IMR-90 (cell line): ENCODE measurements at regions not wholly inside any gene's neighbourhood (a gene's known extent, or its start where the extent isn't known, plus 50 kb on each side); places are given as distances from the start of the nearest gene placed in this dataset.

Experiments used
- ATAC-seq: fragments of 200-7000 bp; cut with Tn5 transposase; 2 replicates; pipeline ENCODE4 v1.9.1; 2020; ENCODE audit warnings: low read depth, mild to moderate bottlenecking, moderate library complexity
- BruUV-seq: library from RNA; stranded (reverse); fragments of 400-500 nt; replicated peaks from 2 replicates; lab custom pipeline; 2021; lab: Mats Ljungman, UMichigan
- CTCF ChIA-PET: fragments of 300-600 bp; formaldehyde crosslinking; extraction: SDS; loops from one replicate; lab custom pipeline; 2021; ENCODE audit warnings: antibody characterized with exemption; lab: Yijun Ruan, JAX
- POLR2A ChIA-PET: fragments of 300-600 bp; sonication (Branson Sonifier 250); formaldehyde crosslinking; loops from one replicate; lab custom pipeline; 2022; ENCODE audit warnings: antibody characterized with exemption; ENCODE audit not compliant: unreplicated experiment; lab: Charles Lee
- DNase-seq: peaks from one replicate; pipeline ENCODE4 v3.0.0; 2013
- H2AFZ ChIP-seq: replicated peaks from 2 replicates; pipeline ENCODE3; 2013; ENCODE audit warnings: low read length, mild to moderate bottlenecking; ENCODE audit not compliant: poor library complexity
- H2AK5ac ChIP-seq: 2 replicates; pipeline ENCODE4 v1.6.1; 2013; ENCODE audit warnings: low read depth, low read length, inconsistent platforms
- H2AK9ac ChIP-seq: replicated peaks from 2 replicates; pipeline ENCODE3; 2013; ENCODE audit warnings: mild to moderate bottlenecking, low read depth, low read length, moderate library complexity; ENCODE audit not compliant: poor library complexity
- H2BK120ac ChIP-seq: 2 replicates; pipeline ENCODE4 v1.6.1; 2013; ENCODE audit warnings: low read depth, low read length, inconsistent platforms
- H2BK15ac ChIP-seq: 3 replicates; pipeline ENCODE4 v1.6.1; 2013; ENCODE audit warnings: low read depth, low read length, inconsistent platforms
- H2BK20ac ChIP-seq: 2 replicates; pipeline ENCODE4 v1.6.1; 2013; ENCODE audit warnings: low read depth, mild to moderate bottlenecking, inconsistent platforms, low read length, moderate library complexity
- H2BK5ac ChIP-seq: 2 replicates; pipeline ENCODE4 v1.6.1; 2013; ENCODE audit warnings: mild to moderate bottlenecking, low read depth, low read length, inconsistent platforms; ENCODE audit not compliant: poor library complexity, severe bottlenecking
- H3K14ac ChIP-seq: replicated peaks from 2 replicates; pipeline ENCODE4 v1.6.1; 2013; ENCODE audit warnings: low read depth, low read length, inconsistent platforms
- H3K18ac ChIP-seq: 2 replicates; pipeline ENCODE4 v1.6.1; 2013; ENCODE audit warnings: low read depth, low read length, control low read depth
- H3K23ac ChIP-seq: 2 replicates; pipeline ENCODE4 v1.6.1; 2013; ENCODE audit warnings: low read depth, low read length, inconsistent platforms
- H3K27ac ChIP-seq: 2 replicates; pipeline ENCODE4 v1.5.1; 2013; ENCODE audit warnings: mild to moderate bottlenecking, control low read depth, low read length; ENCODE audit not compliant: insufficient read depth
- H3K27me3 ChIP-seq: 2 replicates; pipeline ENCODE4 v1.6.1; 2013; ENCODE audit warnings: low read length; ENCODE audit not compliant: control insufficient read depth, insufficient read depth
- H3K36me3 ChIP-seq: 2 replicates; pipeline ENCODE4 v1.6.1; 2013; ENCODE audit warnings: low read length, mixed read lengths; ENCODE audit not compliant: control insufficient read depth, insufficient read depth
- H3K4ac ChIP-seq: 2 replicates; pipeline ENCODE4 v1.6.1; 2013; ENCODE audit warnings: low read depth, low read length, inconsistent platforms
- H3K4me1 ChIP-seq: 2 replicates; pipeline ENCODE4 v1.6.1; 2013; ENCODE audit warnings: low read length, mixed read lengths; ENCODE audit not compliant: control insufficient read depth, insufficient read depth
- H3K4me2 ChIP-seq: 2 replicates; pipeline ENCODE4 v1.6.1; 2013; ENCODE audit warnings: low read depth, mild to moderate bottlenecking, control low read depth, low read length, moderate library complexity
- H3K4me3 ChIP-seq: 2 replicates; pipeline ENCODE4 v1.5.1; 2013; ENCODE audit warnings: low read depth, mild to moderate bottlenecking, control low read depth, low read length, moderate library complexity; ENCODE audit not compliant: insufficient read depth
- H3K56ac ChIP-seq: 2 replicates; pipeline ENCODE4 v1.6.1; 2013; ENCODE audit warnings: low read length, inconsistent platforms; ENCODE audit not compliant: insufficient read depth; ENCODE audit errors: extremely low read depth
- H3K79me1 ChIP-seq, 2 experiments: 2 replicates each; pipeline ENCODE4 v1.6.1; 2013; ENCODE audit warnings: low read length in 2 of 2, inconsistent platforms in 1 of 2, low read depth in 1 of 2
- H3K9ac ChIP-seq: 2 replicates; pipeline ENCODE4 v1.6.1; 2013; ENCODE audit warnings: low read depth, low read length, control low read depth
- H3K9me1 ChIP-seq: 2 replicates; pipeline ENCODE4 v1.6.1; 2013; ENCODE audit warnings: low read length, inconsistent platforms; ENCODE audit not compliant: insufficient read depth
- H3K9me3 ChIP-seq: 2 replicates; pipeline ENCODE4 v1.6.1; 2013; ENCODE audit warnings: low read length; ENCODE audit not compliant: control insufficient read depth, insufficient read depth
- H4K20me1 ChIP-seq: 2 replicates; pipeline ENCODE4 v1.6.1; 2013; ENCODE audit warnings: low read length, inconsistent platforms; ENCODE audit not compliant: insufficient read depth
- H4K5ac ChIP-seq: 2 replicates; pipeline ENCODE4 v1.6.1; 2013; ENCODE audit warnings: mild to moderate bottlenecking, low read depth, low read length, control low read depth
- H4K8ac ChIP-seq, 2 experiments: 2 replicates each; pipeline ENCODE4 v1.6.1; 2013; ENCODE audit warnings: low read depth in 2 of 2, low read length in 2 of 2, control low read depth in 1 of 2, inconsistent platforms in 1 of 2
- H4K91ac ChIP-seq: 2 replicates; pipeline ENCODE4 v1.6.1; 2013; ENCODE audit warnings: low read depth, low read length, inconsistent platforms; ENCODE audit not compliant: insufficient read depth
- BHLHE40 ChIP-seq: fragments of 150-350 bp; IDR thresholded peaks from 2 replicates; pipeline ENCODE4 v1.6.1; 2016; ENCODE audit warnings: mild to moderate bottlenecking, low read depth, low read length
- CEBPB ChIP-seq: IDR thresholded peaks from 2 replicates; pipeline ENCODE4 v1.6.1; 2012; ENCODE audit warnings: low read depth, low read length, improper control_type of control experiment
- FOS ChIP-seq: fragments of 150-350 bp; IDR thresholded peaks from 2 replicates; pipeline ENCODE4 v1.6.1; 2016; ENCODE audit warnings: low read depth, low read length
- MAFK ChIP-seq: IDR thresholded peaks from 2 replicates; pipeline ENCODE4 v1.6.1; 2012; ENCODE audit warnings: low read depth, low read length, improper control_type of control experiment
- RAD21 ChIP-seq: IDR thresholded peaks from 2 replicates; pipeline ENCODE4 v1.6.1; 2012; ENCODE audit warnings: low read length, improper control_type of control experiment
- RCOR1 ChIP-seq: IDR thresholded peaks from 2 replicates; pipeline ENCODE4 v1.6.1; 2012; ENCODE audit warnings: mild to moderate bottlenecking, low read length, improper control_type of control experiment; ENCODE audit not compliant: insufficient replicate concordance
- RFX5 ChIP-seq: IDR thresholded peaks from 2 replicates; pipeline ENCODE4 v1.8.0; 2012; ENCODE audit warnings: low read depth, mild to moderate bottlenecking, low read length, moderate library complexity
- SMC3 ChIP-seq: fragments of 150-350 bp; IDR thresholded peaks from 2 replicates; pipeline ENCODE4 v1.6.1; 2016; ENCODE audit warnings: low read depth, mild to moderate bottlenecking, antibody characterized with exemption, low read length, moderate library complexity
- WGBS, 2 experiments: methylation state at CpG; one replicate each; pipeline versions ENCODE4 v1.1.5 to v1.1.7; 2013; ENCODE audit warnings: missing lambda C conversion rate in 2 of 2; ENCODE audit not compliant: insufficient read length in 1 of 2; ENCODE audit errors: extremely low coverage in 2 of 2; 5-methylcytosine and 5-hydroxymethylcytosine counted together
- dilution Hi-C: fragments of 300-500 bp; cut with HindIII; formaldehyde crosslinking; loops from one replicate; pipeline ENCODE4 v1.14.3; 2018; ENCODE audit warnings: low sequenced_read_pairs; ENCODE audit not compliant: unreplicated experiment
- in situ Hi-C: fragments of 300-500 bp; cut with MboI; formaldehyde crosslinking; loops from 3 replicates; pipeline ENCODE4 v1.14.3; 2019; ENCODE audit warnings: low sequenced_read_pairs, inconsistent platforms, mixed read lengths
- intact Hi-C: fragments of 100-400 bp; cut with micrococcal nuclease; formaldehyde crosslinking; loops from 2 replicates; pipeline ENCODE4 v1.10.0; 2022
- TF ChIP-seq, protein P1 (sequence below): conservative IDR thresholded peaks from 2 replicates; pipeline ENCODE4 v1.5.1; 2012; ENCODE audit warnings: mild to moderate bottlenecking, low read depth, low read length, improper control_type of control experiment
- TF ChIP-seq, protein P2 (sequence below): fragments of 150-350 bp; IDR thresholded peaks from 2 replicates; pipeline ENCODE4 v1.6.1; 2017; ENCODE audit warnings: mild to moderate bottlenecking, antibody characterized with exemption, low read length, low read depth
- TF ChIP-seq, protein P3 (sequence below): fragments of 150-350 bp; IDR thresholded peaks from 2 replicates; pipeline ENCODE4 v1.6.1; 2016; ENCODE audit warnings: low read depth, mild to moderate bottlenecking, low read length, moderate library complexity, borderline replicate concordance

DNA sequence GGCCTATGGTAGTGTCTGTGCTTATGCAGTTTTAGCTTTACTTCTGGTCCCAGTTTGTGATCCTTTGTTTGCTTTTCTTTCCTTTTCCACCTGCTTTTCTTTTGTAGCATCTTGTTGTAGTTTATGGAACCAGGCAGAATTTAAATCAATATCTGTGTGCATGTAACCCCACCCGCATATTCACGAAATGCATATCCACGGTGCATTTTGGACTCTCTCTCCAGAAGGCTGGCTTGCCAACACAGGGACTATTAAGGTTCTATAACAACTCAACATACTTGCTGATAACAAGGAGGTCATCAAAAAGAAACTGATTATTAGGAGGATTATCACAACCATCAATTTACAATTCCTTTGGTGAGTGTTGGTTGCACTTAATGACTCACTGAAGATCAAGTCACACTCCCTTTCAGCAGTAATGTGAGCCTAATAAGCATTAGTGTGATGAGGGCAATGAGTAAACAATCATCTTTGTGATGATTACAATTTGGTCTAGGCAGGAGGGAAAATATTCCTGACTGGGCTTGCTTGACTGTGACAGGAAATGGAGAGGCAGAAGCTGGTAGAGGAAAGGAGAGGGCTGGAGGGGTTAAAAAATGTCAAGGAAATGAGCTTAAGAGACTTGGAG is 378.6 kb downstream of the REEP3 start:
- Histone ChIP-seq H2AK9ac (no peak overlapping the region), H3K9ac (no peak overlapping the region), H2AK5ac (no peak overlapping the region), H2BK20ac (no peak overlapping the region), H4K5ac (no peak overlapping the region), H3K4ac (no peak overlapping the region), H4K20me1 (no peaks in the 10 kb centered on the region), H4K91ac (no peak overlapping the region), H3K23ac (no peak overlapping the region), H3K36me3 (no peaks in the 10 kb centered on the region), H3K79me1 (no peaks in the 10 kb centered on the region), H3K14ac (no peak overlapping the region), H3K27ac (no peak overlapping the region), H3K4me2 (no peak overlapping the region), H3K56ac (no peak overlapping the region), H3K27me3 (no peaks in the 10 kb centered on the region), H3K4me1 (no peaks in the 10 kb centered on the region), H2AFZ (no peak overlapping the region), H3K4me3 (no peak overlapping the region), H3K9me1 (no peaks in the 10 kb centered on the region), H2BK15ac (no peak overlapping the region), H2BK5ac (no peak overlapping the region), H3K18ac (no peak overlapping the region), H4K8ac (no peak overlapping the region), H3K9me3 (no peaks in the 10 kb centered on the region), H2BK120ac (no peak overlapping the region)
- BruUV-seq = no TSS peak
- DNase-seq = no peak
- in situ Hi-C loops (no loop called here), intact Hi-C loops (no loop called here), dilution Hi-C loops (no loop called here)
- ChIA-PET CTCF (no interaction called here), POLR2A (no interaction called here)
- no peak for ATAC-seq
- TF ChIP-seq RFX5 (no peak), FOS (no peak), MAFK (no peak), SMC3 (no peak), RCOR1 (no peak), CEBPB (no peak), BHLHE40 (no peak), RAD21 (no peak)
- TF ChIP-seq, protein P1, sequence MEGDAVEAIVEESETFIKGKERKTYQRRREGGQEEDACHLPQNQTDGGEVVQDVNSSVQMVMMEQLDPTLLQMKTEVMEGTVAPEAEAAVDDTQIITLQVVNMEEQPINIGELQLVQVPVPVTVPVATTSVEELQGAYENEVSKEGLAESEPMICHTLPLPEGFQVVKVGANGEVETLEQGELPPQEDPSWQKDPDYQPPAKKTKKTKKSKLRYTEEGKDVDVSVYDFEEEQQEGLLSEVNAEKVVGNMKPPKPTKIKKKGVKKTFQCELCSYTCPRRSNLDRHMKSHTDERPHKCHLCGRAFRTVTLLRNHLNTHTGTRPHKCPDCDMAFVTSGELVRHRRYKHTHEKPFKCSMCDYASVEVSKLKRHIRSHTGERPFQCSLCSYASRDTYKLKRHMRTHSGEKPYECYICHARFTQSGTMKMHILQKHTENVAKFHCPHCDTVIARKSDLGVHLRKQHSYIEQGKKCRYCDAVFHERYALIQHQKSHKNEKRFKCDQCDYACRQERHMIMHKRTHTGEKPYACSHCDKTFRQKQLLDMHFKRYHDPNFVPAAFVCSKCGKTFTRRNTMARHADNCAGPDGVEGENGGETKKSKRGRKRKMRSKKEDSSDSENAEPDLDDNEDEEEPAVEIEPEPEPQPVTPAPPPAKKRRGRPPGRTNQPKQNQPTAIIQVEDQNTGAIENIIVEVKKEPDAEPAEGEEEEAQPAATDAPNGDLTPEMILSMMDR = no peak
- TF ChIP-seq, protein P2, sequence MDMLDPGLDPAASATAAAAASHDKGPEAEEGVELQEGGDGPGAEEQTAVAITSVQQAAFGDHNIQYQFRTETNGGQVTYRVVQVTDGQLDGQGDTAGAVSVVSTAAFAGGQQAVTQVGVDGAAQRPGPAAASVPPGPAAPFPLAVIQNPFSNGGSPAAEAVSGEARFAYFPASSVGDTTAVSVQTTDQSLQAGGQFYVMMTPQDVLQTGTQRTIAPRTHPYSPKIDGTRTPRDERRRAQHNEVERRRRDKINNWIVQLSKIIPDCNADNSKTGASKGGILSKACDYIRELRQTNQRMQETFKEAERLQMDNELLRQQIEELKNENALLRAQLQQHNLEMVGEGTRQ = no peak
- TF ChIP-seq, protein P3, sequence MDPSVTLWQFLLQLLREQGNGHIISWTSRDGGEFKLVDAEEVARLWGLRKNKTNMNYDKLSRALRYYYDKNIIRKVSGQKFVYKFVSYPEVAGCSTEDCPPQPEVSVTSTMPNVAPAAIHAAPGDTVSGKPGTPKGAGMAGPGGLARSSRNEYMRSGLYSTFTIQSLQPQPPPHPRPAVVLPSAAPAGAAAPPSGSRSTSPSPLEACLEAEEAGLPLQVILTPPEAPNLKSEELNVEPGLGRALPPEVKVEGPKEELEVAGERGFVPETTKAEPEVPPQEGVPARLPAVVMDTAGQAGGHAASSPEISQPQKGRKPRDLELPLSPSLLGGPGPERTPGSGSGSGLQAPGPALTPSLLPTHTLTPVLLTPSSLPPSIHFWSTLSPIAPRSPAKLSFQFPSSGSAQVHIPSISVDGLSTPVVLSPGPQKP = no peak
- no CpG with 5 or more reads among the region's 3 CpGs for WGBS, 2 experiments
